Activated CD4-positive, CD25-positive, alpha-beta regulatory T cell treated with anti-CD3 and anti-CD28 coated beads, Interleukin-2, amount 50 U/mL, for 24 hours (primary cell): ENCODE measurements at regions not wholly inside any gene's neighbourhood (a gene's known extent, or its start where the extent isn't known, plus 50 kb on each side); places are given as distances from the start of the nearest gene placed in this dataset.
"Not testable (repeated sequence)": the region's sequence is repeated elsewhere in the genome, so short reads cannot be mapped to it uniquely, and the experiment has no call there.

Experiments used
- ATAC-seq, 2 donors: fragments of 150-1000 bp; cut with Tn5 transposase; one replicate each; pipeline ENCODE4 v1.10.0; 2021; ENCODE audit warnings: mild to moderate bottlenecking in 1 of 2, moderate library complexity in 1 of 2

GRCh38 chr5:105274079-105274478 is 1711.5 kb upstream of the NUDT12 start:
- no peak for ATAC-seq

GRCh38 chr5:105263515-105263914 is 1700.9 kb upstream of the NUDT12 start:
- ATAC-seq: no peak

- no peak for ATAC-seq
Measured at GRCh38 chr5:105259581-105260217, 1697.1 kb upstream of the NUDT12 start.

- no peak for ATAC-seq
Measured at GRCh38 chr5:105238561-105238960, 1676.0 kb upstream of the NUDT12 start.

GRCh38 chr5:105230516-105231157 is 1668.0 kb upstream of the NUDT12 start:
- no peak for ATAC-seq

- no peak for ATAC-seq
Measured at GRCh38 chr5:105218018-105218417, 1655.4 kb upstream of the NUDT12 start.

- ATAC-seq: no peak
Measured at GRCh38 chr5:105213078-105213477, 1650.5 kb upstream of the NUDT12 start.

GRCh38 chr5:105207066-105207465 is 1644.5 kb upstream of the NUDT12 start:
- ATAC-seq: no peak

GRCh38 chr5:105197531-105197930 is 1634.9 kb upstream of the NUDT12 start:
- no peak for ATAC-seq

- no peak for ATAC-seq
Measured at GRCh38 chr5:105195765-105196164, 1633.2 kb upstream of the NUDT12 start.

- ATAC-seq: no peak
Measured at GRCh38 chr5:105172918-105173317, 1610.3 kb upstream of the NUDT12 start.

- ATAC-seq: no peak
Measured at GRCh38 chr5:105168806-105169205, 1606.2 kb upstream of the NUDT12 start.

- no peak for ATAC-seq
Measured at GRCh38 chr5:105167092-105167491, 1604.5 kb upstream of the NUDT12 start.

- no peak for ATAC-seq
Measured at GRCh38 chr5:105163547-105163946, 1601.0 kb upstream of the NUDT12 start.

- ATAC-seq: not testable (repeated sequence)
Measured at GRCh38 chr5:105162557-105162956, 1600.0 kb upstream of the NUDT12 start.

GRCh38 chr5:105158526-105158925 is 1595.9 kb upstream of the NUDT12 start:
- no peak for ATAC-seq

- no peak for ATAC-seq
Measured at GRCh38 chr5:105150323-105150722, 1587.7 kb upstream of the NUDT12 start.

- no peak for ATAC-seq
Measured at GRCh38 chr5:105146867-105147266, 1584.3 kb upstream of the NUDT12 start.

GRCh38 chr5:105145152-105145551 is 1582.6 kb upstream of the NUDT12 start:
- no peak for ATAC-seq

GRCh38 chr5:105134328-105134727 is 1571.7 kb upstream of the NUDT12 start:
- ATAC-seq: no peak

- no peak for ATAC-seq
Measured at GRCh38 chr5:105133087-105133486, 1570.5 kb upstream of the NUDT12 start.

GRCh38 chr5:105132581-105132980 is 1570.0 kb upstream of the NUDT12 start:
- no peak for ATAC-seq

- ATAC-seq: no peak
Measured at GRCh38 chr5:105131045-105131444, 1568.5 kb upstream of the NUDT12 start.

GRCh38 chr5:105101577-105101976 is 1539.0 kb upstream of the NUDT12 start:
- no peak for ATAC-seq

- no peak for ATAC-seq
Measured at GRCh38 chr5:105088961-105089360, 1526.4 kb upstream of the NUDT12 start.
